H9 (cell line): ENCODE measurements at regions not wholly inside any gene's neighbourhood (a gene's known extent, or its start where the extent isn't known, plus 50 kb on each side); places are given as distances from the start of the nearest gene placed in this dataset.

Experiments used
- DNase-seq: peaks from one replicate; pipeline ENCODE4 v3.0.0-alpha.2; 2017
- H2AFZ ChIP-seq: one replicate; pipeline ENCODE4 v1.6.1; 2013; ENCODE audit warnings: mild to moderate bottlenecking, low read length, control low read depth, moderate library complexity
- H2AK5ac ChIP-seq: 2 replicates; pipeline ENCODE4 v1.6.1; 2013; ENCODE audit warnings: low read length, control low read depth, mixed read lengths; ENCODE audit not compliant: insufficient read length
- H2BK120ac ChIP-seq: one replicate; pipeline ENCODE4 v1.6.1; 2013; ENCODE audit warnings: low read depth, mild to moderate bottlenecking, low read length, control low read depth, inconsistent platforms; ENCODE audit not compliant: poor library complexity, severe bottlenecking
- H2BK12ac ChIP-seq: 2 replicates; pipeline ENCODE4 v1.6.1; 2013; ENCODE audit warnings: low read length, control low read depth, mixed read lengths, low read depth; ENCODE audit not compliant: insufficient read length
- H2BK15ac ChIP-seq: 2 replicates; pipeline ENCODE4 v1.6.1; 2013; ENCODE audit warnings: low read depth, low read length, control low read depth
- H2BK20ac ChIP-seq: one replicate; pipeline ENCODE4 v1.6.1; 2013; ENCODE audit warnings: low read depth, mild to moderate bottlenecking, low read length, control low read depth, inconsistent platforms; ENCODE audit not compliant: poor library complexity, severe bottlenecking
- H2BK5ac ChIP-seq: 2 replicates; pipeline ENCODE4 v1.6.1; 2013; ENCODE audit warnings: low read length, control low read depth, mixed read lengths; ENCODE audit not compliant: insufficient read length
- H3K14ac ChIP-seq: 2 replicates; pipeline ENCODE4 v1.6.1; 2013; ENCODE audit warnings: low read length, control low read depth; ENCODE audit not compliant: insufficient read depth
- H3K18ac ChIP-seq: 2 replicates; pipeline ENCODE4 v1.6.1; 2013; ENCODE audit warnings: low read depth, mild to moderate bottlenecking, mixed read lengths, low read length, control low read depth; ENCODE audit not compliant: insufficient read length
- H3K23ac ChIP-seq: 2 replicates; pipeline ENCODE4 v1.6.1; 2013; ENCODE audit warnings: low read length, control low read depth, mixed read lengths, low read depth; ENCODE audit not compliant: insufficient read length
- H3K23me2 ChIP-seq: 2 replicates; pipeline ENCODE4 v1.6.1; 2013; ENCODE audit warnings: low read depth, mild to moderate bottlenecking, mixed read lengths, low read length, control low read depth; ENCODE audit not compliant: insufficient read length, poor library complexity, severe bottlenecking
- H3K27ac ChIP-seq: 2 replicates; pipeline ENCODE4 v1.5.1; 2013; ENCODE audit warnings: low read length, control low read depth, mixed read lengths, low read depth; ENCODE audit not compliant: insufficient read length
- H3K27me3 ChIP-seq: 2 replicates; pipeline ENCODE4 v1.6.1; 2013; ENCODE audit warnings: low read length, control low read depth, inconsistent platforms; ENCODE audit not compliant: insufficient read depth
- H3K4ac ChIP-seq: 2 replicates; pipeline ENCODE4 v1.6.1; 2013; ENCODE audit warnings: low read depth, mild to moderate bottlenecking, control low read depth, inconsistent platforms, low read length, moderate library complexity
- H3K4me1 ChIP-seq: 2 replicates; pipeline ENCODE4 v1.6.1; 2013; ENCODE audit warnings: low read length, control low read depth, inconsistent platforms; ENCODE audit not compliant: insufficient read depth
- H3K4me2 ChIP-seq: 2 replicates; pipeline ENCODE4 v1.6.1; 2013; ENCODE audit warnings: low read length, control low read depth, mixed read lengths; ENCODE audit not compliant: insufficient read length, insufficient read depth
- H3K56ac ChIP-seq: 2 replicates; pipeline ENCODE4 v1.6.1; 2013; ENCODE audit warnings: low read depth, mild to moderate bottlenecking, mixed read lengths, low read length, control low read depth; ENCODE audit not compliant: insufficient read length
- H3K79me1 ChIP-seq: 2 replicates; pipeline ENCODE4 v1.6.1; 2013; ENCODE audit warnings: low read depth, mild to moderate bottlenecking, moderate library complexity, low read length, control low read depth, inconsistent platforms; ENCODE audit not compliant: insufficient read depth, poor library complexity, severe bottlenecking
- H3K79me2 ChIP-seq: 2 replicates; pipeline ENCODE4 v1.6.1; 2013; ENCODE audit warnings: low read length, control low read depth, inconsistent platforms; ENCODE audit not compliant: insufficient read depth
- H3K9ac ChIP-seq: 2 replicates; pipeline ENCODE4 v1.6.1; 2013; ENCODE audit warnings: low read length, control low read depth, mixed read lengths; ENCODE audit not compliant: insufficient read length; ENCODE audit errors: extremely low read depth
- H3K9me3 ChIP-seq: one replicate; pipeline ENCODE4 v1.6.1; 2013; ENCODE audit warnings: low read depth, low read length, inconsistent platforms; ENCODE audit not compliant: control insufficient read depth
- H3T11ph ChIP-seq: one replicate; pipeline ENCODE4 v1.6.1; 2013; ENCODE audit warnings: mild to moderate bottlenecking, low read length, control low read depth, inconsistent platforms
- H4K20me1 ChIP-seq: one replicate; pipeline ENCODE4 v1.6.1; 2013; ENCODE audit not compliant: control insufficient read depth, insufficient read length, insufficient read depth
- H4K5ac ChIP-seq: 2 replicates; pipeline ENCODE4 v1.6.1; 2013; ENCODE audit warnings: low read depth, mild to moderate bottlenecking, mixed read lengths, low read length, control low read depth; ENCODE audit not compliant: insufficient read length
- H4K8ac ChIP-seq: replicated peaks from 2 replicates; pipeline ENCODE4 v1.6.1; 2013; ENCODE audit warnings: low read length, control low read depth, mixed read lengths, low read depth; ENCODE audit not compliant: insufficient read length
- H4K91ac ChIP-seq: 2 replicates; pipeline ENCODE4 v1.6.1; 2013; ENCODE audit warnings: low read depth, mild to moderate bottlenecking, moderate library complexity, mixed read lengths, low read length, control low read depth; ENCODE audit not compliant: insufficient read length
- H3K27ac Mint-ChIP-seq, 3 experiments: 2 replicates in 2 of 3; 3 replicates in 1 of 3; pipeline ENCODE4 v1.8.0; 2020 to 2021; ENCODE audit warnings: mixed read lengths in 3 of 3, mild to moderate bottlenecking in 1 of 3, moderate library complexity in 1 of 3
- H3K27me3 Mint-ChIP-seq: 2 replicates; pipeline ENCODE4 v1.8.0; 2021; ENCODE audit warnings: low read depth, mild to moderate bottlenecking, moderate library complexity, mixed read lengths
- H3K36me3 Mint-ChIP-seq, 3 experiments: 2 replicates in 2 of 3; 3 replicates in 1 of 3; pipeline ENCODE4 v1.8.0; 2020 to 2021; ENCODE audit warnings: low read depth in 3 of 3, mixed read lengths in 3 of 3; ENCODE audit not compliant: insufficient read depth in 1 of 3
- H3K4me1 Mint-ChIP-seq, 2 experiments: 2 replicates each; pipeline ENCODE4 v1.8.0; 2020; ENCODE audit warnings: mixed read lengths in 2 of 2
- H3K4me3 Mint-ChIP-seq, 2 experiments: 2 replicates in 1 of 2; 3 replicates in 1 of 2; pipeline ENCODE4 v1.8.0; 2020 to 2021; ENCODE audit warnings: mild to moderate bottlenecking in 2 of 2, mixed read lengths in 2 of 2, moderate library complexity in 1 of 2
- H3K9me3 Mint-ChIP-seq, 2 experiments: 2 replicates in 1 of 2; 3 replicates in 1 of 2; pipeline ENCODE4 v1.8.0; 2020; ENCODE audit warnings: mild to moderate bottlenecking in 2 of 2, mixed read lengths in 2 of 2, moderate library complexity in 1 of 2
- TF ChIP-seq, protein P1 (sequence below): fragments of 200-600 bp; sonication (generic); conservative IDR thresholded peaks from 3 replicates; pipeline ENCODE4 v1.8.0; 2021; ENCODE audit warnings: antibody characterized with exemption, mild to moderate bottlenecking

DNA sequence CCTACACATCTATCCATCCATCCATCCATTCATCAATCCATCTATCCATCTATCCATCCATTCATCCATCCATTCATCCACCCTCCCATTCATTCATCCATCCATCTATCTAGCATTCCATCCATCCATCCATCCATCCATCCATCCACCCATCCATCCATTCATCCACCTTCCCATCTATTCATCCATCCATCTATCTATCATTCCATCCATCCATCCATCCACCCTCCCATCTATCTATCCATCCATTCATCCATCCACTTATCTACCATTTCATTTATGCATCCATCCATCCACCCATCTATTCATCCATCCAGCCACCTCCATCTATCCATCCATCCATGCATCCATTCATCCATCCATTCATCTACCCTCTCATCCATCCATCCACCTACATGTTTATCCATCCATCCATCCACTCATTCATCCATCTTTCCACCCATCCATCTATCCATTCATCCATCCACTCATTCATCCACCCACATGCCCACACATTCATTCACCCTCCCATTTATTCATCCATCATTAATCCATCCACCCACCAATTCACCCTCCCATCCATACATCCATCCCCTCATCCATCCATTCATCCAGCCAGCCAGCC lies 258.5 kb downstream of the CRLF2 start:
- no peak overlapping the region for H2BK5ac ChIP-seq
- H3K56ac ChIP-seq = no peak overlapping the region
- 0 out of 2 replicates have a peak, but pooled peaks cover 2% of the 10 kb centered on the region for H3K79me2 ChIP-seq
- H2AFZ ChIP-seq = no peak overlapping the region
- Mint-ChIP-seq H3K4me1 (peaks cover 8 to 9% of the 10 kb centered on the region in 2 experiments; a peak in 3 of 4 replicates), H3K4me3 (no peak overlapping the region), H3K36me3 (no peaks in the 10 kb centered on the region), H3K9me3 (no peaks in the 10 kb centered on the region), H3K27ac (no peak overlapping the region), H3K27me3 (peaks cover 10% of the 10 kb centered on the region)
- H3K4me1 ChIP-seq = no peaks in the 10 kb centered on the region
- no peak overlapping the region for H3K4ac ChIP-seq
- no peaks in the 10 kb centered on the region for H3K79me1 ChIP-seq
- TF ChIP-seq, protein P1, sequence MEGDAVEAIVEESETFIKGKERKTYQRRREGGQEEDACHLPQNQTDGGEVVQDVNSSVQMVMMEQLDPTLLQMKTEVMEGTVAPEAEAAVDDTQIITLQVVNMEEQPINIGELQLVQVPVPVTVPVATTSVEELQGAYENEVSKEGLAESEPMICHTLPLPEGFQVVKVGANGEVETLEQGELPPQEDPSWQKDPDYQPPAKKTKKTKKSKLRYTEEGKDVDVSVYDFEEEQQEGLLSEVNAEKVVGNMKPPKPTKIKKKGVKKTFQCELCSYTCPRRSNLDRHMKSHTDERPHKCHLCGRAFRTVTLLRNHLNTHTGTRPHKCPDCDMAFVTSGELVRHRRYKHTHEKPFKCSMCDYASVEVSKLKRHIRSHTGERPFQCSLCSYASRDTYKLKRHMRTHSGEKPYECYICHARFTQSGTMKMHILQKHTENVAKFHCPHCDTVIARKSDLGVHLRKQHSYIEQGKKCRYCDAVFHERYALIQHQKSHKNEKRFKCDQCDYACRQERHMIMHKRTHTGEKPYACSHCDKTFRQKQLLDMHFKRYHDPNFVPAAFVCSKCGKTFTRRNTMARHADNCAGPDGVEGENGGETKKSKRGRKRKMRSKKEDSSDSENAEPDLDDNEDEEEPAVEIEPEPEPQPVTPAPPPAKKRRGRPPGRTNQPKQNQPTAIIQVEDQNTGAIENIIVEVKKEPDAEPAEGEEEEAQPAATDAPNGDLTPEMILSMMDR = no peak
- H4K5ac ChIP-seq = no peak overlapping the region
- H4K91ac ChIP-seq = no peak overlapping the region
- H2AK5ac ChIP-seq = no peak overlapping the region
- no peak overlapping the region for H3K18ac ChIP-seq
- H4K20me1 ChIP-seq = no peaks in the 10 kb centered on the region
- no peak overlapping the region for H3T11ph ChIP-seq
- no peaks in the 10 kb centered on the region for H3K9me3 ChIP-seq
- no peak overlapping the region for H3K14ac ChIP-seq
- H2BK15ac ChIP-seq = no peak overlapping the region
- H3K23me2 ChIP-seq = no peaks in the 10 kb centered on the region
- no peak overlapping the region for H3K23ac ChIP-seq
- H2BK20ac ChIP-seq = no peak overlapping the region
- no peak for DNase-seq
- H4K8ac ChIP-seq = no peak overlapping the region
- no peak overlapping the region for H2BK120ac ChIP-seq
- no peak overlapping the region for H2BK12ac ChIP-seq
- H3K27me3 ChIP-seq = no peaks in the 10 kb centered on the region
- H3K9ac ChIP-seq = no peak overlapping the region
- H3K27ac ChIP-seq = no peak overlapping the region
- no peak overlapping the region for H3K4me2 ChIP-seq
